ENCODE measurements at regions not wholly inside any gene's neighbourhood (a gene's known extent, or its start where the extent isn't known, plus 50 kb on each side); places are given as distances from the start of the nearest gene placed in this dataset.
A peak's percentile ranks its signal among the peaks of the same experiment; 100 is the strongest.

- DNase-seq (ENCODE audit: low spot score) = no peak
- H3K36me3 ChIP-seq = no peaks in the 10 kb centered on the region
- peaks cover 0 to 45% of the 10 kb centered on the region in 2 donors for H3K4me1 ChIP-seq
- H3K27ac ChIP-seq = peak overlapping the region; percentile 52 to 76
- H3K9me3 ChIP-seq = no peaks in the 10 kb centered on the region
- H3K4me3 ChIP-seq = no peak overlapping the region
- no peak for TF ChIP-seq CTCF (IDR thresholded peaks at IDR 0.05)
- no peaks in the 10 kb centered on the region for H3K27me3 ChIP-seq
These were observed 143.2 kb upstream of the ZNF217 start for GRCh38 chr20:53736757-53737395.

GRCh38 chr20:53736122-53736756, 142.6 kb upstream of the ZNF217 start:
- Histone ChIP-seq H3K27me3 (no peaks in the 10 kb centered on the region), H3K4me3 (no peak overlapping the region), H3K36me3 (no peaks in the 10 kb centered on the region), H3K4me1 (peaks cover 0 to 45% of the 10 kb centered on the region in 2 donors), H3K27ac (peak overlapping the region in 1 of 2 donors; percentile 76), H3K9me3 (no peaks in the 10 kb centered on the region)
- no peak for DNase-seq (ENCODE audit: low spot score)
- TF ChIP-seq CTCF (IDR thresholded peaks at IDR 0.05) = no peak

- Histone ChIP-seq H3K27me3 (no peaks in the 10 kb centered on the region), H3K9me3 (no peaks in the 10 kb centered on the region), H3K4me1 (peaks cover 0 to 45% of the 10 kb centered on the region in 2 donors), H3K4me3 (no peak overlapping the region), H3K36me3 (no peaks in the 10 kb centered on the region), H3K27ac (peak overlapping the region in 1 of 2 donors; percentile 76)
- DNase-seq (ENCODE audit: low spot score) = no peak
- TF ChIP-seq CTCF (IDR thresholded peaks at IDR 0.05) = no peak
These were observed 142.0 kb upstream of the ZNF217 start for GRCh38 chr20:53735536-53736050.

- no peaks in the 10 kb centered on the region for H3K27me3 ChIP-seq
- H3K27ac ChIP-seq = no peak overlapping the region
- no peak for TF ChIP-seq CTCF (IDR thresholded peaks at IDR 0.05)
- DNase-seq (ENCODE audit: low spot score) = no peak
- H3K4me1 ChIP-seq = peaks cover 0 to 34% of the 10 kb centered on the region in 2 donors
- H3K4me3 ChIP-seq = no peak overlapping the region
- no peaks in the 10 kb centered on the region for H3K36me3 ChIP-seq
- no peaks in the 10 kb centered on the region for H3K9me3 ChIP-seq
These were observed 140.5 kb upstream of the ZNF217 start for GRCh38 chr20:53734006-53734688.

GRCh38 chr20:53731595-53731994, 138.0 kb upstream of the ZNF217 start:
- no peaks in the 10 kb centered on the region for H3K9me3 ChIP-seq
- H3K27ac ChIP-seq = no peak overlapping the region
- no peak for DNase-seq (ENCODE audit: low spot score)
- no peaks in the 10 kb centered on the region for H3K36me3 ChIP-seq
- no peak for TF ChIP-seq CTCF (IDR thresholded peaks at IDR 0.05)
- H3K27me3 ChIP-seq = no peaks in the 10 kb centered on the region
- peaks cover 0 to 8% of the 10 kb centered on the region in 2 donors for H3K4me1 ChIP-seq
- no peak overlapping the region for H3K4me3 ChIP-seq

All from right atrium auricular region (tissue), 2 donors.